Thoracic aorta (tissue), 2 donors: ENCODE measurements at regions not wholly inside any gene's neighbourhood (a gene's known extent, or its start where the extent isn't known, plus 50 kb on each side); places are given as distances from the start of the nearest gene placed in this dataset.

Experiments used
- ATAC-seq: fragments of 150-250 bp; one replicate; pipeline ENCODE4 v1.8.0; 2017; ENCODE audit warnings: low read depth; ENCODE audit not compliant: insufficient number of reproducible peaks, low FRiP score
- DNase-seq: peaks from one replicate; pipeline ENCODE4 v3.0.0-alpha.2; 2020; ENCODE audit warnings: low spot score
- H3K27ac ChIP-seq, 2 donors: fragments of 200-600 bp; sonication (generic); 1 replicate in 1 of 2; 2 replicates in 1 of 2; pipeline ENCODE4 v1.5.1; 2016; ENCODE audit warnings: mild to moderate bottlenecking in 2 of 2, moderate library complexity in 2 of 2
- H3K27me3 ChIP-seq: fragments of 200-600 bp; sonication (generic); replicated peaks from 2 replicates; pipeline ENCODE4 v1.6.0; 2016; ENCODE audit warnings: mild to moderate bottlenecking; ENCODE audit not compliant: insufficient read depth
- H3K36me3 ChIP-seq: fragments of 200-600 bp; sonication (generic); one replicate; pipeline ENCODE4 v1.5.1; 2016
- H3K4me1 ChIP-seq, 2 donors: fragments of 200-600 bp; sonication (generic); 1 replicate in 1 of 2; 2 replicates in 1 of 2; pipeline versions ENCODE4 v1.5.1 to v1.6.0; 2016; ENCODE audit warnings: low read depth in 2 of 2, mild to moderate bottlenecking in 1 of 2; ENCODE audit not compliant: control insufficient read depth in 1 of 2
- H3K4me3 ChIP-seq: fragments of 200-600 bp; sonication (generic); 2 replicates; pipeline ENCODE4 v1.5.1; 2016; ENCODE audit warnings: mild to moderate bottlenecking
- H3K9me3 ChIP-seq: fragments of 200-600 bp; sonication (generic); 2 replicates; pipeline ENCODE4 v1.5.1; 2016
- CTCF ChIP-seq: fragments of 200-600 bp; sonication (generic); IDR thresholded peaks from one replicate; pipeline ENCODE4 v1.5.1; 2019; ENCODE audit warnings: antibody characterized with exemption

GRCh38 chr3:81022339-81022738, 739.1 kb downstream of the GBE1 start:
- Histone ChIP-seq H3K27me3 (no peaks in the 10 kb centered on the region), H3K4me1 (no peaks in the 10 kb centered on the region), H3K27ac (no peak overlapping the region), H3K9me3 (no peaks in the 10 kb centered on the region), H3K4me3 (no peak overlapping the region), H3K36me3 (no peaks in the 10 kb centered on the region)
- no peak for TF ChIP-seq CTCF
- no peak for DNase-seq
- no peak for ATAC-seq

GRCh38 chr3:81013360-81013759, 748.1 kb downstream of the GBE1 start:
- Histone ChIP-seq H3K36me3 (no peaks in the 10 kb centered on the region), H3K9me3 (no peaks in the 10 kb centered on the region), H3K4me1 (no peaks in the 10 kb centered on the region), H3K4me3 (no peak overlapping the region), H3K27ac (no peak overlapping the region), H3K27me3 (no peaks in the 10 kb centered on the region)
- no peak for ATAC-seq
- TF ChIP-seq CTCF: no peak
- DNase-seq: no peak

- Histone ChIP-seq H3K36me3 (no peaks in the 10 kb centered on the region), H3K27me3 (no peaks in the 10 kb centered on the region), H3K4me1 (no peaks in the 10 kb centered on the region), H3K27ac (no peak overlapping the region), H3K4me3 (no peak overlapping the region), H3K9me3 (no peaks in the 10 kb centered on the region)
- ATAC-seq (no peak), DNase-seq (no peak)
- no peak for TF ChIP-seq CTCF
These were observed 755.5 kb downstream of the GBE1 start for GRCh38 chr3:81005992-81006391.

- Histone ChIP-seq H3K27ac (no peak overlapping the region), H3K27me3 (no peaks in the 10 kb centered on the region), H3K4me1 (no peaks in the 10 kb centered on the region), H3K4me3 (no peak overlapping the region), H3K9me3 (no peaks in the 10 kb centered on the region), H3K36me3 (no peaks in the 10 kb centered on the region)
- no peak for TF ChIP-seq CTCF
- DNase-seq (no peak), ATAC-seq (no peak)
These were observed 757.6 kb downstream of the GBE1 start for GRCh38 chr3:81003817-81004216.

- Histone ChIP-seq H3K27me3 (no peaks in the 10 kb centered on the region), H3K27ac (no peak overlapping the region), H3K9me3 (no peaks in the 10 kb centered on the region), H3K4me3 (no peak overlapping the region), H3K36me3 (no peaks in the 10 kb centered on the region), H3K4me1 (no peaks in the 10 kb centered on the region)
- ATAC-seq: no peak
- no peak for TF ChIP-seq CTCF
- no peak for DNase-seq
These were observed 758.3 kb downstream of the GBE1 start for GRCh38 chr3:81003008-81003645.
